WTC11 (cell line): ENCODE measurements at regions not wholly inside any gene's neighbourhood (a gene's known extent, or its start where the extent isn't known, plus 50 kb on each side); places are given as distances from the start of the nearest gene placed in this dataset.

Source experiments
- ATAC-seq: fragments of 200-7000 bp; cut with Tn5 transposase; 2 replicates; pipeline ENCODE4 v1.10.0; 2021; ENCODE audit warnings: mild to moderate bottlenecking, moderate library complexity
- CTCF ChIA-PET: fragments of 300-600 bp; sonication (Branson Sonifier 250); formaldehyde crosslinking; loops from one replicate; lab custom pipeline; 2021; ENCODE audit warnings: antibody characterized with exemption; lab: Charles Lee
- POLR2A ChIA-PET: fragments of 350-600 bp; sonication (Branson Sonifier 250); formaldehyde crosslinking; loops from one replicate; lab custom pipeline; 2021; ENCODE audit warnings: antibody characterized with exemption; lab: Charles Lee
- DNase-seq: peaks from one replicate; pipeline ENCODE4 v3.0.0; 2021; ENCODE audit warnings: low spot score
- H3K27ac Mint-ChIP-seq: 2 replicates; pipeline ENCODE4 v1.8.0; 2021; ENCODE audit warnings: mixed read lengths
- H3K27me3 Mint-ChIP-seq: 2 replicates; pipeline ENCODE4 v1.8.0; 2021; ENCODE audit warnings: low read depth, mild to moderate bottlenecking, moderate library complexity, mixed read lengths
- H3K36me3 Mint-ChIP-seq: 2 replicates; pipeline ENCODE4 v1.8.0; 2021; ENCODE audit warnings: mixed read lengths
- H3K4me1 Mint-ChIP-seq: 2 replicates; pipeline ENCODE4 v1.8.0; 2022; ENCODE audit warnings: mixed read lengths
- H3K4me3 Mint-ChIP-seq: 2 replicates; pipeline ENCODE4 v1.8.0; 2021; ENCODE audit warnings: mild to moderate bottlenecking, moderate library complexity, mixed read lengths
- H3K9me3 Mint-ChIP-seq: 2 replicates; pipeline ENCODE4 v1.8.0; 2021; ENCODE audit warnings: mixed read lengths
- ARID4B ChIP-seq: sonication (generic); formaldehyde crosslinking; IDR thresholded peaks from 2 replicates; pipeline ENCODE4 v1.8.0; 2023; ENCODE audit warnings: missing genetic modification reagents, mild to moderate bottlenecking, borderline replicate concordance
- ATF1 ChIP-seq: sonication (generic); formaldehyde crosslinking; IDR thresholded peaks from 2 replicates; pipeline ENCODE4 v1.8.1; 2023; ENCODE audit warnings: mild to moderate bottlenecking, moderate library complexity, missing genetic modification reagents
- ATF2 ChIP-seq: sonication (generic); formaldehyde crosslinking; IDR thresholded peaks from 2 replicates; pipeline ENCODE4 v1.8.1; 2022; ENCODE audit warnings: low read depth, missing genetic modification reagents, borderline replicate concordance
- CREB1 ChIP-seq: sonication (generic); formaldehyde crosslinking; IDR thresholded peaks from 2 replicates; pipeline ENCODE4 v1.8.0; 2023; ENCODE audit warnings: mild to moderate bottlenecking, missing genetic modification reagents
- CTCF ChIP-seq: fragments of 200-600 bp; IDR thresholded peaks from 2 replicates; pipeline ENCODE4 v1.8.0; 2022; ENCODE audit warnings: antibody characterized with exemption
- E2F5 ChIP-seq: sonication (generic); formaldehyde crosslinking; IDR thresholded peaks from 2 replicates; pipeline ENCODE4 v1.8.1; 2022; ENCODE audit warnings: mild to moderate bottlenecking, moderate library complexity, missing genetic modification reagents
- ELF4 ChIP-seq: sonication (generic); formaldehyde crosslinking; IDR thresholded peaks from 2 replicates; pipeline ENCODE4 v1.8.1; 2022; ENCODE audit warnings: low read depth, mild to moderate bottlenecking, moderate library complexity, missing genetic modification reagents
- EMX1 ChIP-seq: fragments of 250-450 bp; sonication (Bioruptor Pico); IDR thresholded peaks from 2 replicates; pipeline ENCODE4 v1.8.0; 2021; ENCODE audit warnings: mild to moderate bottlenecking
- ERG ChIP-seq: fragments of 250-450 bp; sonication (Bioruptor Pico); IDR thresholded peaks from 2 replicates; pipeline ENCODE4 v1.8.0; 2021; ENCODE audit warnings: mild to moderate bottlenecking
- MLX ChIP-seq: sonication (generic); formaldehyde crosslinking; IDR thresholded peaks from 2 replicates; pipeline ENCODE4 v1.8.1; 2023; ENCODE audit warnings: mild to moderate bottlenecking, missing genetic modification reagents, moderate library complexity
- SOX15 ChIP-seq: fragments of 250-450 bp; sonication (Bioruptor Pico); IDR thresholded peaks from 2 replicates; pipeline ENCODE4 v1.9.0; 2021; ENCODE audit warnings: mild to moderate bottlenecking
- TEAD1 ChIP-seq: sonication (generic); formaldehyde crosslinking; IDR thresholded peaks from 2 replicates; pipeline ENCODE4 v1.8.0; 2022; ENCODE audit warnings: mild to moderate bottlenecking, missing genetic modification reagents
- ZNF317 ChIP-seq: sonication (generic); formaldehyde crosslinking; IDR thresholded peaks from 2 replicates; pipeline ENCODE4 v1.8.1; 2023; ENCODE audit warnings: low read depth, mild to moderate bottlenecking, moderate library complexity, missing genetic modification reagents, borderline replicate concordance
- ZNF396 ChIP-seq: fragments of 250-450 bp; sonication (Bioruptor Pico); IDR thresholded peaks from 2 replicates; pipeline ENCODE4 v1.8.0; 2021; ENCODE audit warnings: mild to moderate bottlenecking, moderate library complexity, borderline replicate concordance
- ZNF512 ChIP-seq: sonication (generic); formaldehyde crosslinking; IDR thresholded peaks from 2 replicates; pipeline ENCODE4 v1.8.1; 2022; ENCODE audit warnings: missing genetic modification reagents, borderline replicate concordance

GRCh38 chrX:95678679-95679078 is 1006.0 kb upstream of the DIAPH2 start (continued):
- TF ChIP-seq ARID4B (CRISPR knock-in tag) (no peak), ATF2 (CRISPR knock-in tag) (no peak), ATF1 (CRISPR knock-in tag) (no peak), ZNF317 (CRISPR knock-in tag) (no peak), CTCF (no peak), ZNF512 (CRISPR knock-in tag) (no peak), TEAD1 (CRISPR knock-in tag) (no peak), ZNF396 (no peak)

- TF ChIP-seq MLX (no peak), CREB1 (CRISPR knock-in tag) (no peak), EMX1 (CRISPR knock-in tag) (no peak), E2F5 (CRISPR knock-in tag) (no peak), SOX15 (no peak)
- TF ChIP-seq, all 79 proteins: peak for 0
- Mint-ChIP-seq H3K4me3 (no peak overlapping the region), H3K36me3 (peaks cover 12% of the 10 kb centered on the region), H3K4me1 (peaks cover 11% of the 10 kb centered on the region), H3K9me3 (peaks cover 20% of the 10 kb centered on the region), H3K27me3 (no peaks in the 10 kb centered on the region), H3K27ac (peak overlapping the region; percentile 2; the same call in 1 of the 2 replicates)
- DNase-seq, result no peak
- no peak for ATAC-seq
- ChIA-PET CTCF (no interaction called here), POLR2A (no interaction called here)
Observed at GRCh38 chrX:95693365-95693764, 991.3 kb upstream of the DIAPH2 start.

- no peaks in the 10 kb centered on the region for H3K27me3 Mint-ChIP-seq
- H3K9me3 Mint-ChIP-seq, result peaks cover 16% of the 10 kb centered on the region
- TF ChIP-seq CTCF (no peak), ELF4 (CRISPR knock-in tag) (no peak), ERG (CRISPR knock-in tag) (no peak)
- TF ChIP-seq, all 79 proteins: peak for 0
- Mint-ChIP-seq H3K4me1 (no peaks in the 10 kb centered on the region), H3K36me3 (no peaks in the 10 kb centered on the region), H3K27ac (no peak overlapping the region), H3K4me3 (no peak overlapping the region)
- no peak for ATAC-seq
- CTCF ChIA-PET, result no interaction called here
- no peak for DNase-seq
- POLR2A ChIA-PET, result no interaction called here
Observed at GRCh38 chrX:95703696-95704095, 980.9 kb upstream of the DIAPH2 start.
